GM12892 (cell line): ENCODE measurements at regions not wholly inside any gene's neighbourhood (a gene's known extent, or its start where the extent isn't known, plus 50 kb on each side); places are given as distances from the start of the nearest gene placed in this dataset.
"Not testable (repeated sequence)": the region's sequence is repeated elsewhere in the genome, so short reads cannot be mapped to it uniquely, and the experiment has no call there.

ENCODE experiments used
- DNase-seq: peaks from one replicate; pipeline ENCODE4 v3.0.0; 2011; ENCODE audit not compliant: insufficient read length
- FAIRE-seq: peaks from 2 replicates; lab custom pipeline; 2011; peaks lifted over from hg19 to GRCh38; lab: Jason Lieb, UNC
- POLR2A ChIP-seq: IDR thresholded peaks from 2 replicates; pipeline ENCODE4 v1.6.1; 2011; ENCODE audit warnings: low read depth, low read length, control low read depth
- POLR2AphosphoS5 ChIP-seq: IDR thresholded peaks from 2 replicates; pipeline ENCODE4 v1.6.1; 2011; ENCODE audit warnings: low read depth, low read length, control low read depth
- TAF1 ChIP-seq: IDR thresholded peaks from 2 replicates; pipeline ENCODE4 v1.6.1; 2011; ENCODE audit warnings: low read depth, mild to moderate bottlenecking, control low read depth, low read length, borderline replicate concordance

DNA sequence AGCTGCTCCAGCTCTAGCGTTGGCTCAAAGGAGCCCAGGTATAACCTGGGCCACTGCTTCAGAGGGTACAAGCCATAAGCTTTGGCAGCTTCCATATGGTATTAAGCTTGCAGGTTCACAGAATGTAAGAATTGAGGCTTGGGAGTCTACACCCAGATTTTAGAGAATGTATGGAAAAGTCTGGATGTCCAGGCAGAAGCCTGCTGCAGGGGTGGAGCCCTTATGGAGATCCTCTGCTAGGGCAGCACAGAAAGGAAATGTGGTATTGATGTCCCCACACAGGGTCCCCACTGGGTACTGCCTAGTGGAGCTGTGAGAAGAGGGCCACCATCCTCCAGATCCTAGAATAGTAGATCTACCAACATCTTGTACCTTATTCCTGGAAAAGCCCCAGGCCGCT is 626.9 kb downstream of the MAT2B start:
- DNase-seq (no peak), FAIRE-seq (no peak)
- TF ChIP-seq TAF1 (no peak), POLR2AphosphoS5 (no peak), POLR2A (no peak)

DNA sequence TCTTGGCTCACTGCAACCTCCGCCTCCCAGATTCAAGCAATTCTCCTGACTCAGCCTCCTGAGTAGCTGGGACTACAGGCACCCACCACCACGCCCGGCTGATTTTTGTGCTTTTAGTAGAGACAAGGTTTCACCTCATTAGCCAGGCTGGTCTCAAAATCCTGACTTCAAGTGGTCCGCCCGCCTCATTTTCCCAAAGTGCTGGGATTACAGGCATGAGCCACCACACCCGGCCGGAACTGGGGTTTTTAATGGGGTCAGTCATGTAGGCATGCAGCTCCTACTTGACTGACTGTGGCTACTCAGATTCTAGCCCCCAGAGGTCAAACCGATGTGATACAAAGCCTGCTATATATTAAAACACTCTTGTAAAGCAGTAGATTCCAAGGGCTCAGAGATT is 631.7 kb downstream of the MAT2B start:
- FAIRE-seq (no peak), DNase-seq (no peak)
- TF ChIP-seq POLR2A: no peak

DNA sequence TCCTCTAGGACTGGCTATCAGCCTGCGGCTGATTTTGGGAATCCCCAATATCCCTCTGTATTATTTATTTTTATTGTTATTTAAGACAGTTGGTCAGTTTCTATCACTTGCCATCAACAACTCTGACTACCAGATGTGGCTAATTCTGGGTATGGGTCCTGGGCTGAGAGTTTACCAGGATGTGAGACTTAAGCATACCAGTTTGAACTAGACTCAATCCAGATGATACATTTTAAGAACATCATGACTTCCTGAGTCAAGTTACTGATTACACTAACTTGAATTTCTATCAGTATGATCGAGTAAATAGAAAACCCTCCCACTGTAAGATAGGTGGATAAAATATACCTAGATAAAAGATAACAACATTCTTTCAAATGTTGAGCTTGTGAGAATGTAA is 634.0 kb downstream of the MAT2B start:
- FAIRE-seq (no peak), DNase-seq (no peak)
- TF ChIP-seq TAF1 (no peak), POLR2A (no peak)

GRCh38 chr5:164145458-164145857 is 640.0 kb downstream of the MAT2B start:
- FAIRE-seq: no peak
- DNase-seq: no peak
- no peak for TF ChIP-seq POLR2A
- no peak for TF ChIP-seq POLR2AphosphoS5
- TF ChIP-seq TAF1: no peak

DNA sequence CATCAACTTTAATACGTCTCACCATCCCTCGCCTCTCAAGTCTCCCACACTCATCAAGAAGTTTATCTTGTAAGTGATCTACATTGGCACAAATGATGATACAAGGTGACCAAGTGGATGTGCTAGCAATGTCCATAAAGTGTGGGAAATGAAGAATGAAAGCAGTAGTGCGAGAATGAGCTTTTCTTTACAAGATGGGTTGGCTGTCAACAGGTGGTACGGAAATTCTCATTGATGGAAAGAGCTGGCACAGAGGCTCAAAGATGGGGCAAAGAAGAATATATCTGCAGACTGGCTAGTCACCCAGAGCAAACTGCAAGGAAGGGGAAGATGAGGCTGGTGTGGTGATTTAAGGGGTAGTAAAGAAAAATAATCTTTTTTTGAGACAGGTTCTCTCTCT is 640.8 kb downstream of the MAT2B start:
- FAIRE-seq (no peak), DNase-seq (no peak)
- TF ChIP-seq POLR2AphosphoS5 (no peak), TAF1 (no peak)

- no peak for TF ChIP-seq TAF1
- TF ChIP-seq POLR2A: no peak
- TF ChIP-seq POLR2AphosphoS5: no peak
- DNase-seq (no peak), FAIRE-seq (no peak)
These were observed 642.9 kb downstream of the MAT2B start for GRCh38 chr5:164148292-164148691.

DNA sequence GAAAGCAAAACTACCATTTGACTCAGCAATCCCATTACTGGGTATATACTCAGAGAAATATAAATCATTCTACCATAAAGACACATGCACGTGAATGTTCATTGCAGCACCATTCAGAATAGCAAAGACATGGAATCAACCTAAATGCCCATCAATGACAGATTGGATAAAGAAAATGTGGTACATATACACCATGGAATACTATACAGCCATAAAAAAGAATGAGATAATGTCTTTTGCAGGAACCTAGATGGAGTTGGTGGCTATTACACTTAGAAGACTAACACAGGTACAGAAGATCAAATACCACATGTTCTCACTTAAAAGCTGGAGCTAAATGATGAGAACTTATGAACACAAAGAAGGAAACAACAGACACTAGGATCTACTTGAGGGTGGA is 647.1 kb downstream of the MAT2B start:
- not testable (repeated sequence) for DNase-seq

DNA sequence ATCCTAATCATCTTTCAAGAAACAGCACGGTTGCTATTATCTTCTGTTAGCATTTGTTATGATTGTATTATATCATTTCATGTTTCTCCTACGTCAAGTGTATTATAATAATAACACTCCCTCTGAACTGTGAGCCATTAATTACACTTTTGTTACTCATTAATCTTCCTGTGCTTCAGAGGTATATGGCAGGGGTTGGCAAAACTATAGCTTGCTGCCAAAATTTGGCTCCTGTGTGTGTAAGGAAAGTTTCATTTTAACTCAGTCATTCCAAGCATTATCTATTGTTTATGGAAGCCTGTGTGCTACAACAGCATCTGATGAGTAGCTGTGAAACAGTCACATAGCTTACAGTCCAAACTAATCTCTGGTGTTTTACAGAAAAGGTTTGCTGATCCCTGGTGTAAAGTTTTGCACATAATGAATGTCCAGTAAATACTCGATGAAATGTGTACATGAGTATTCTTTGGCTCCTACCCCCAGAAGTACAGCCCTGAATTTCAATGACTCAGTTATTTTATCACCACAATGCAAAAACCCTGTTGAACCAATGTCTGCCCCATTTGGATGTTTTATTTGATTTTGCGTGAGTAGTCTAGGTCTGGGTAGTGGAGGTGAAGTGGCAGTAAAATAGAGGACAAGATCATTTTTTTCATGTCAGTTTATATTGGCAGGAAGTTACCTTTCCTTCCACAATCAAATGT is 648.2 kb downstream of the MAT2B start:
- FAIRE-seq (no peak), DNase-seq (no peak)
- TF ChIP-seq POLR2A (no peak), TAF1 (no peak), POLR2AphosphoS5 (no peak)

More for the DNA sequence above, 647.1 kb downstream of the MAT2B start:
- not testable (repeated sequence) for FAIRE-seq

DNA sequence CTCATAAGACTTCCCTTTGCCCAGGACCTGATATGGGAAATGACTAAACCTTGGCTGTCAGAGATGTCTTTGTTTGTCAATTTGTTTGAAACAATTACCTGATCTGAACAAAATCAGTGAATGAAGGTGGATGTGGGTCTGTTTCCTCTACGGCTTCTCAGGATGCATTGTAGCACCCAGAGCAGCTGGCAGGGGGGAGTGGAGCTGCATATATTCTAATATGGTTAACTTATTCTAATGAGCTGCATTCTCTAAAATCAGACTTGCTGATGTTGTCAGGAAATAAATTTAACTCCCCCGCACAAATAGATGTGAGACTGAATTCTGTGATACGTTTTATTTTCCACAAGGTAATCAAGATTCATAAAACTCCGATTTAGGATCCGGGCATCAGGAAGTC is 665.4 kb downstream of the MAT2B start:
- DNase-seq (no peak), FAIRE-seq (no peak)
- TF ChIP-seq TAF1 (no peak), POLR2A (no peak), POLR2AphosphoS5 (no peak)

GRCh38 chr5:164175083-164175482 is 669.7 kb downstream of the MAT2B start:
- no peak for FAIRE-seq
- no peak for DNase-seq
- TF ChIP-seq POLR2AphosphoS5 (no peak), POLR2A (no peak), TAF1 (no peak)

DNA sequence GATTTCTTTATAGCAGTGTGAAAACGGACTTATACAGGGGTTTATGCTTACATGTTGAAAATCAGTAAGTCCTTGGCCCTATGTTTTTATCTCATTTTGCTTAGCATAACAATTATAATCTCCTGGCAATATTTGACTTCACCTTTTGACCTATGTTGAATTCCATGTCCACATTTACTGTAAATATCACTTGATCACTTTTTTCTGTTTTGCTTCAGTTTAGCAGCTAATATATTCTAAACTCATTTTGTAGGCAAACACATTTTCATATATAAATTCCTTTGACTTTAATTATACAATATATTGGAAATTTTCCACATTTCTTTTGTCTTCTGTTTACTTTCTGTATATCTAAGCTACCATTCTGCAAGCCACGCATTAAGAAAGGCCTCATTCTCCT is 674.0 kb downstream of the MAT2B start:
- TF ChIP-seq POLR2AphosphoS5 (no peak), TAF1 (no peak)
- FAIRE-seq (no peak), DNase-seq (no peak)

DNA sequence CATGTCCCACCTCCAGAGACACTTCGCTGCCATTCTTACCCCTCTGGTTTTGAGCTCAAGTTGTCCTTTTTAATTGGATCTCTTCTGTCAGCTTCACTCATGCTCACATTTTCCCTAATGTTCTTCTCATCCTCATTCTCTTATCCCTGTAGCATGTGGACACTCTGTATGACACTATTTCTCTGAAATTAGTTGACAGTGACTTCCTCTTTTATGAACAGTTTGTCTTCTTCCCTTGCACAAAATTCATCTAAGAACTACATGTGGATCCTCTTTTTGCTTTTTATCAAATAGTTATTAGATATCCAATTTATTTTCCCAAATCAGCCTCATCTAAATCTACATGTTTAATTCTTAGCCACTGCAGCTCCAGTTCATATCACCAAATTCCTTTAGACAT is 676.2 kb downstream of the MAT2B start:
- no peak for TF ChIP-seq TAF1
- no peak for TF ChIP-seq POLR2AphosphoS5
- TF ChIP-seq POLR2A: no peak
- FAIRE-seq (no peak), DNase-seq (no peak)

- FAIRE-seq (no peak), DNase-seq (no peak)
- no peak for TF ChIP-seq TAF1
- no peak for TF ChIP-seq POLR2AphosphoS5
- no peak for TF ChIP-seq POLR2A
These were observed 678.7 kb downstream of the MAT2B start for GRCh38 chr5:164184158-164184557.

DNA sequence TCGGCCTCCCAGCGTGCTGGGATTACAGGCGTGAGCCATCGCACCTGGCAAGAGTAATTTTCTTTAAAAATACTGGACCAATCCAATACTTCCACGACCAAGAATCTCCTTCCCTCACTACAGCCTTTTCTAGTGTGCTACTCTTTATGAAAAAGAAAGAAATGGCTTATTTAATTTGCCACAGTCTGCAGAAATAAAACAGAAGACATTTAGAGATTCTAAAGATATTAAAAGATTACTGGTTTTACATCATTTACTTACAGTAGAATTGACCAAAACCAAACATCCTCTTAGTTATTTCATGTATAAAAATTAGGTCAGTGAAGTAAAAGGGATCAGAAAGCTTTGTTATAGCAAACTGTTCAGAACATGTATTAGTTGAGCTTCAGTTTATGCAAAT is 679.6 kb downstream of the MAT2B start:
- DNase-seq: no peak
- TF ChIP-seq TAF1: no peak
- no peak for TF ChIP-seq POLR2AphosphoS5
- no peak for TF ChIP-seq POLR2A
- no peak for FAIRE-seq
